ENCODE measurements at regions not wholly inside any gene's neighbourhood (a gene's known extent, or its start where the extent isn't known, plus 50 kb on each side); places are given as distances from the start of the nearest gene placed in this dataset.

- no peak for DNase-seq (ENCODE audit: low spot score)
Measured at GRCh38 chr1:99163671-99164070, 100.6 kb upstream of the PLPPR4 start.

GRCh38 chr1:99170516-99170915, 93.8 kb upstream of the PLPPR4 start:
- no peak for DNase-seq (ENCODE audit: low spot score)

GRCh38 chr1:99171184-99171813, 93.0 kb upstream of the PLPPR4 start:
- DNase-seq (ENCODE audit: low spot score), result no peak

- DNase-seq (ENCODE audit: low spot score), result no peak
Measured at GRCh38 chr1:99173282-99173681, 91.0 kb upstream of the PLPPR4 start.

GRCh38 chr1:99173900-99174299, 90.4 kb upstream of the PLPPR4 start:
- DNase-seq (ENCODE audit: low spot score), result no peak

GRCh38 chr1:99176753-99177152, 87.5 kb upstream of the PLPPR4 start:
- DNase-seq (ENCODE audit: low spot score), result no peak

GRCh38 chr1:99177465-99177864, 86.8 kb upstream of the PLPPR4 start:
- no peak for DNase-seq (ENCODE audit: low spot score)

- DNase-seq (ENCODE audit: low spot score), result peak; percentile 75
Measured at GRCh38 chr1:99180343-99180808, 83.9 kb upstream of the PLPPR4 start.

GRCh38 chr1:99180915-99181314, 83.4 kb upstream of the PLPPR4 start:
- no peak for DNase-seq (ENCODE audit: low spot score)

- no peak for DNase-seq (ENCODE audit: low spot score)
Measured at GRCh38 chr1:99181892-99182291, 82.4 kb upstream of the PLPPR4 start.

GRCh38 chr1:99185196-99185595, 79.1 kb upstream of the PLPPR4 start:
- no peak for DNase-seq (ENCODE audit: low spot score)

GRCh38 chr1:99193431-99193830, 70.9 kb upstream of the PLPPR4 start:
- DNase-seq (ENCODE audit: low spot score), result no peak

- no peak for DNase-seq (ENCODE audit: low spot score)
Measured at GRCh38 chr1:99198393-99198792, 65.9 kb upstream of the PLPPR4 start.

- DNase-seq (ENCODE audit: low spot score), result no peak
Measured at GRCh38 chr1:99207216-99207615, 57.1 kb upstream of the PLPPR4 start.

Data from CD4-positive, alpha-beta T cell treated with Interleukin-2 at 100 ng/mL for 4 hours (primary cell).